Ovary (tissue), 3 donors: ENCODE measurements at regions not wholly inside any gene's neighbourhood (a gene's known extent, or its start where the extent isn't known, plus 50 kb on each side); places are given as distances from the start of the nearest gene placed in this dataset.
"Not testable (repeated sequence)": the region's sequence is repeated elsewhere in the genome, so short reads cannot be mapped to it uniquely, and the experiment has no call there.

ENCODE experiments used
- CTCF ChIP-seq, 3 donors: fragments of 450-650 bp in 2 of 3; fragments of 200-600 bp in 1 of 3; IDR thresholded peaks; one replicate each; pipeline versions ENCODE4 v1.5.1 to v1.8.0; 2016 to 2022; ENCODE audit warnings: antibody characterized with exemption in 3 of 3, mild to moderate bottlenecking in 1 of 3
- EP300 ChIP-seq: sonication (generic); formaldehyde crosslinking; IDR thresholded peaks from one replicate; pipeline ENCODE4 v1.6.1; 2017; ENCODE audit warnings: antibody characterized with exemption
- donor health status: DM: no; HTN: no; CAD: no.

DNA sequence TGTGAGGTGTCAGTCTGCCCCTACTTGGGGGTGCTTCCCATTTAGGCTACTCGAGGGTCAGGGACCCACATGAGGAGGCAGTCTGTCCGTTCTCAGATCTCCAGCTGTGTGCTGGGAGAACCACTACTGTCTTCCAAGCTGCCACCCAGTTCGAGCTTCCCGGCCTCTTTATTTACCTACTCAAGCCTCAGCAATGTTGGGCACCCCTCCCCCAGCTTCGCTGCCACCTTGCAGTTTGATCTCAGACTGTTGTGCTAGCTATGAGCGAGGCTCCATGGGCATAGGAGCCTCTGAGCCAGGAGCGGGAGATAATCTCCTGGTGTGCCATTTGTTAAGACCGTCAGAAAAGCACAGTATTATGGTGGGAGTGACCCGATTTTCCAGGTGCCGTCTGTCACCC, 682.4 kb downstream of the CD109 start:
- not testable (repeated sequence) for TF ChIP-seq CTCF (IDR thresholded peaks at IDR 0.05); EP300
